Suppressor macrophage (primary cell): ENCODE measurements at regions not wholly inside any gene's neighbourhood (a gene's known extent, or its start where the extent isn't known, plus 50 kb on each side); places are given as distances from the start of the nearest gene placed in this dataset.

Experiments used
- DNase-seq, 4 experiments: peaks; one replicate each; pipeline ENCODE4 v3.0.0-alpha.2; 2020 to 2022

- no peak for DNase-seq
Observed at GRCh38 chr16:48930951-48931553, 321.1 kb upstream of the N4BP1 start.

- DNase-seq: no peak
Observed at GRCh38 chr16:48919791-48920190, 309.8 kb upstream of the N4BP1 start.

DNA sequence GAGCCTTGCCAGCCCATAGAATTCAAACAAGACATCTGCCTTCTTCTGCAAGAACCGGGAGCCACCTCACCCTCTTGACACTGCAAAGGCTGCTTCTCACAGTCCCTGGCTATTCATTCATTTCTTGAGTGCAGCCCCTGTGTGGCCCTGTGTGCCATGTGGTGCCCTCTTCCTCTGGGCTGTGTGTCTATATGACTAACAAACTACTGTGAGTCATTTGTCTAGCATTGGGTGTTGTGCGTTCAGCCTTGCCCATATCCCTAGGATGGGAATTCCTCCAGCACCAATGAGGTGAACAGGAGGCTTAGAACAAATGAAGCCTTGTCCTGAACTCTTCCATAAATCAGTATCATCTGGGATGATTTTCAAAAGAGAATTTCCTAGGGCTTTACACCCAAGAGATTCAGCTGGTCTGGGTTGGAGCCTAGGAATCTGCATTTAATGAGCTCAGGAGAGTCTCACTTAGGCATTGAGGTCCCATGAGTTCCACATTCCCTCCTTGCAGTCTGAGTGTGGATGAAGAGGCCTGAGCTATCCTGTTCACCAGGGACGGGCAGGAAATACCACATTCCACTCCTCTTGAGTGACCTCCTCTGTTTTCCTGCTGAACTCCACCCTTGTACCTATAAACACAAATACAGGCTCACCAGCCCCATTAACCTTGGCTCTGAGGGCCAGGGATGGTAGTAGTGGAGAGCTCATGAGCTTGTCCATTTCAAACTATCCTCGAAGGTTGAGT, 308.7 kb upstream of the N4BP1 start:
- no peak for DNase-seq

- DNase-seq: no peak
Observed at GRCh38 chr16:48916566-48916965, 306.6 kb upstream of the N4BP1 start.

DNA sequence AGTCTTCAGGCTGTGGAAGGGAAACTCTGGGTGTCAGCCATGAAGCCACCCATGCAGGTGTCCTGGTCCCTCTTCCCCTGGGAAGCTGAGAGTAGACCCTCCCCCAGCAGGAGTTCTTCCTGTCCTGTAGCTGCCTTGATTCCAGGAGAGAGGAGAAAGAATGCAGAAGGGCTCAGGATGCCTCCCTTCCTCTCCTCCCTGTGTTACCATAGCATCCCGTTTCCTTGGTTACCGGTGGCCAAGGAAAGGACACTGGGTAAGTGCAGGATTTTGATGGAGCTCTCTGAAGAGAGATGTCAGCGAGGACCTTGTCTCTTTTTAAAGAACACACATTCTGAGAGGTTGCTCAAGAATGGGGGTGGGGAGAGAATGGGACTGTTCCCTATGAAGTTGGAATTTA, 304.1 kb upstream of the N4BP1 start:
- DNase-seq: no peak

DNA sequence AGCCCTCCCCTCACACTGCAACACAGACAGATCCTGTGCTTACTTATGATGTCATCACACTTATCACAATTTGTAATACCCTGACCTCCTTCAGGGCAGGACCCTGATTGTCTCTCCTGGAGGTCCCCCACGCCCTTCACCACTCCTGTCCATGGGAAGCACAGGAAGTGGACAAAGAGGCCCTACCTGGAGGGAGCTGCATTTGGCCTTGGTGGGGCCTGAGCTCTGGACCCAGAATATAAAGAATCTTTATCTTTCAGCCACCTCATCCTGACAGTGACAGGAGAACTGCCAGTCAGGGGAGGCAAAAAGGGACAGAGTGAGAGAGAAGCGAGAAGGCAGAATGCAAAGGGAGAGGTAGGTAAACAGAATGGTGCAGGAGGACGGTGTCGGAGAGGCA, 303.4 kb upstream of the N4BP1 start:
- DNase-seq: no peak

DNA sequence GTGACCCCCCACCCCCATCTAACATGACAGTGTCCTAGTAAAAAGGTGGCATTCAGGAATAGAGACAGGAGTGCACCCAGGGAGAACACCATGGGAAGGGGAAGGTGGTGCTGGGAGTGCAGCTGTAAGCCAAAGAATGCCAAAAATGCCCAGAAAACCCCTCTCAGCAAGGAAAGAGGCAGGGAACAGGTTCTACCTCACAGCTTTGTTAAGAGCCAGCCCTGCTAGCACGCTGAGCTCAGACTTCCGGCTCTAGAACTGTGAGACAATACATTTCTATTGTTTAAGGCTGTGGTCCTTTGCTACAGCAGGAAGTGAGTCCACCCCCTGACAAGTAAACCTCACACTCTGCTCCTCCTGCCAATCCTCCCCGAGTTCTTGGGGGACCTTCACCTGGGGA, 302.4 kb upstream of the N4BP1 start:
- DNase-seq: no peak

GRCh38 chr16:48911700-48912099, 301.7 kb upstream of the N4BP1 start:
- peak in 2 of 4 experiments; percentile 3 to 4 for DNase-seq

DNA sequence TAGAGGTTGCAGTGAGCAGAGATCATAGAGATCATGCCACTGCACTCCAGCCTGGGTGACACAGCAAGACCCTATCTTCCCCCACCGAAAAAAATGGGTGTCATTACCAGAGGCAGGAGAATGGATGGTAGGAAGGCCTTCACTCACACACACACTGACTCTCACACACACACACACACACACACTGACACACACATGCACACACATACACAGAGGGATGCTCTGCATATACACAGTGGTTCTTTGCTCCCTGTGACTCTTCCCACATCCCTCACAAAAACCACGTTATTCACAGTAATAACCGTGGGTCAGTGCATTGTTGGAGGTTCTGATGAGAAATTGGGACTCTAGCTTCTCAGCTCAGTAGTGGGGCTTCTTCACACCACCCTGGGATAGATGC, 300.2 kb upstream of the N4BP1 start:
- no peak for DNase-seq

DNA sequence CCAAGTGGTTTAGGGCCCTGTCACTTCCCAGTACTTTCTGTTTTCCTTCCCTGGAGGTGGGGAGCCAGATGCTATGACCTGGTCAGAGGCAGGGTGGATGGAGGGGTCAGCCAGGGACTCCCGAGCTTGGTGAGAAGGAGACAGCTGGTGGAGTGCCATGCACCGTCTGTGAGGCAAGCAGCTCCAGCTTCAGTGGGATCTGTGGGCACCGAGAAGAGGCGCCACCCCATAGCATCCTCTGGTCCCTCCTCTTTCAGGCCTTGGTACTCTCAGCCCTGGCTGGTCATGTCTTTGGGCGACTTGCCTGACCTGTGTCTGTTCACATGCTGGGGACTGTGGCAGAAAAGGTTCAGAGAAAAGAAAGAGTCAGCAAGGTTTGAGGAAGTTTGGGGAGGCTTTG, 299.3 kb upstream of the N4BP1 start:
- no peak for DNase-seq

- no peak for DNase-seq
Observed at GRCh38 chr16:48907906-48908634, 298.1 kb upstream of the N4BP1 start.

DNA sequence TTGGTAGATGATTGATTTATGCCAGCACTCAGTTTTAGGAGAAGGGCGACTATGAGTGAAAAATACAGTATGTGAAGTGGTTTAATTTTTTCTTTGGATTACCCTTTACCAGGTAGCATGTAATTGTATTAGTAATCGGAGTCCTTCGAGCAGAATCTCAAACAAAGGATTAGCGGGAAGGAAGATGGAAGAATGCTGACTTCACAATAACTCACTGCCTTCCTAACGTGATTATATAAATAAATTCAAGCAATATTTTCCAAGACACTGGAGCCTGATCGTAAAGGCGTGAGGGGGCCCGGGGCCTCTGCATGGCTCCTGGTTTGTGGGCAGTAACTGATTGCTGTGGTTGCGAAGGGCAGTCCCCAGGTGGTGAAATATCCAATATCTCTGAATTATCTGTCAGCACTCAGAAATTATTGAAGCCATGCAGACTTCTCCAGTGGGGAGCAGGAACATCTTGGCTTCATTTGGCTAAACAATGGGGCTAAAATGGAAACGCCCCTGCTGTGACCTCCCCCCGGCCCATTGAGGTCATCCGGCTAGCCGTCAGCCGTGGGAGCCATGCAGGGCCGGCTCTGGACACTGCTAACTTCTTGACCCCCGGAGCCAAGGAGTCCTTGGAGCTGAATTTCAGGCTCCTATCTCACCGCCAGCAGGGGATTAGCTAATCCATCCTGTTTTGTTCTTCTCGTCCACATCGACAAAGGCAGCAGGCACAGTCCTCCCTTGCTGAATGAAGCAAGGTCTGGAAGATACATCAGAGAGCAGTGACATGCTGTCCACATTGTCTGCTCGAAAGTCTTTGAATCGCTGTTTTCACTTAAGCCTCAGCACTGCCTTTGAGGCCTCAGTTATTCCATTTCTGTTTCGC, 295.9 kb upstream of the N4BP1 start:
- DNase-seq: no peak

DNA sequence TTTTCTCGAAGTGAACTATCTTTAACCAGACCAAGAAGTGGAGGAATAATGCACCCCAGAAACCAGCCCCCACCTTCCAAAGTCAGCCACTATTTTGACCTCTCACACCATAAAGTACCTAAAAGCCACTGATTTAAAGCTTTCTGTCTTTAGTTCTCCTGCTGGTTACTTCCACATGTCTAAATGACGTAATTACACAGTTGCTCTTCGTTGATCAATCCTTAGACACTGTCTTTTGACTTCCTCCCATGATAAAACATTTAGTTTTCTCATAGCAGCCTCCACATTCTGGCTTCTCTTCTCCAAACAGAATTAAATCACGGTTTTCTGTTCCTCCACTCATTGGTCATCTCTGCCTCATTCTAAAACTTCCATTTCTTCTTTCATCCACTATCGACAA, 294.4 kb upstream of the N4BP1 start:
- DNase-seq: no peak

GRCh38 chr16:48903039-48903438, 293.1 kb upstream of the N4BP1 start:
- no peak for DNase-seq

- DNase-seq: no peak
Observed at GRCh38 chr16:48901712-48902374, 291.9 kb upstream of the N4BP1 start.

GRCh38 chr16:48899500-48899899, 289.5 kb upstream of the N4BP1 start:
- DNase-seq: no peak

GRCh38 chr16:48897698-48898205, 287.8 kb upstream of the N4BP1 start:
- DNase-seq: no peak

DNA sequence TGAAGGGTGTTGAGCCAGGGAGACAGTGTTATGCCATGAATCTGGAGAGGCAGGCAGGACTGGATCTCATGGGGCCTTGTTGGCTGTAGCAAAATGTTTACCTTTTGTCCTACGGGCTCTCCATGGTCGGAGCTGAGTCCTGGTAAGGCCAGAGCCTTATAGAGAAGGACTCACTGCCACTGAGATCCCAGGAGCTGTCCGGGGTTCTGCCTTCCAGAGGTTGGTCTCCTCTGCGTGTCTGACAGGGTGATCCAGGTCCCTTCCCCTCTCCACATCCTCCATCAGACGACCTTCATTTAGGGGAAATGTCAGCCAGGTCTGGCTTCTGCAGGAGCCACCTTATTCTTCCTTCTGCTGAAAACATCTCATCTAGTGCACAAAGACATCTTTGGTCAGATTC, 285.2 kb upstream of the N4BP1 start:
- no peak for DNase-seq

- no peak for DNase-seq
Observed at GRCh38 chr16:48892893-48893292, 282.9 kb upstream of the N4BP1 start.

DNA sequence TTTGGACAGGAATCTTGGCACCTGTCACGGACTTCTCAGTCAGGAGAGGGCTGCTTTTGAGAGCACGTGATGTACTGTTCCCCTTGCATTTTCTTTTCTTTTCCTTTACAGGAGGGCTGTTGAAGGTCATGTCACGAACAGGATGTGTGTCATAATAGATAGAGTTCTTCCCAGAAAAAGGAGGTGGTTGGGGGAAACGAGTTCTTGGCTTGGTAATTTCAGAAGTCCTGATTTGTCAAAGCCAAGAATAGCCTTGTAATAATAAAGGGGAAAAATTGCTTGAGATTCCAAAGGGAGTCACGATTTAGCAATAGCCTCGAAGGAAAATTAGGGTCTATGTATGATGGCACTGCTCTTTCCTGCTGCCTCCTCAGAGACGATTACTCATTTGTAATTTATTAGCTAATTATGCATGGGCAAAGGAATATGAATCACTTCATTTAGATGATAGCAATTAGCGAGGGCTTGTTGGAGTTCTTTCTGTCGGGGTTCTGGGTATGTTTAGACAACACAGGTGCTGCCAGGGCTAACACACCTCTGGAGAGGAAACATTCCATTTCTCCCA, 277.7 kb upstream of the N4BP1 start:
- DNase-seq: no peak

DNA sequence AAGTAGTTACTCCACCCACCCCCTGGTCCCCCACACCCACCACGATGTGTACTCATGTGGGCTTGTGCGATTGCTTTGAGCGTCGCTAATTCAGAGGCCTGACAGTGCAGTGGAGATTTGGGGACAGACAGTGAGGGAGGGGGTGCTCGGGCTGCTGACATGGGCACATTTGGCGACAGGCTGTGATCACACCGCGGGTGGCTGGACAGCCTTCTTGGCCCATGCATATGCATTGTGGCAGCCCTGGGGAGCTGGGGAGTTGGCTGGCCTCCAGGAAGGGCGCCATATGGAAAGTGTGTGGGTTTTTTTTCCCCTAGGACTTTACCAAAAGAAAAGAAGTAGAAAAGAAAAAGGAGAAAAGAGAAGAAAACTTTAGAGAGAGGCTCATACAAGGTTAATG, 275.5 kb upstream of the N4BP1 start:
- DNase-seq: no peak

GRCh38 chr16:48881272-48881671, 271.3 kb upstream of the N4BP1 start:
- no peak for DNase-seq
